Bronchial epithelial cell (primary cell): ENCODE measurements at regions not wholly inside any gene's neighbourhood (a gene's known extent, or its start where the extent isn't known, plus 50 kb on each side); places are given as distances from the start of the nearest gene placed in this dataset.

Experiments used
- DNase-seq: peaks from one replicate; pipeline ENCODE4 v3.0.0-alpha.2; 2010; ENCODE audit warnings: low read depth
- FAIRE-seq: peaks from 2 replicates; lab custom pipeline; 2011; peaks lifted over from hg19 to GRCh38; lab: Jason Lieb, UNC
- H3K27me3 ChIP-seq: 2 replicates; pipeline ENCODE4 v1.5.1; 2011; ENCODE audit warnings: low read length; ENCODE audit not compliant: control insufficient read depth, insufficient read depth
- H3K36me3 ChIP-seq: 2 replicates; pipeline ENCODE4 v1.5.1; 2011; ENCODE audit warnings: low read length; ENCODE audit not compliant: control insufficient read depth, insufficient read depth
- H3K4me3 ChIP-seq: 2 replicates; pipeline ENCODE4 v1.5.1; 2011; ENCODE audit warnings: mild to moderate bottlenecking, low read depth, low read length, control low read depth
- TF ChIP-seq, protein P1 (sequence below): IDR thresholded peaks from 2 replicates; pipeline ENCODE4 v1.5.1; 2011; ENCODE audit warnings: mild to moderate bottlenecking, moderate library complexity, low read length, control low read depth, inconsistent platforms; ENCODE audit not compliant: insufficient read depth, severe bottlenecking

DNA sequence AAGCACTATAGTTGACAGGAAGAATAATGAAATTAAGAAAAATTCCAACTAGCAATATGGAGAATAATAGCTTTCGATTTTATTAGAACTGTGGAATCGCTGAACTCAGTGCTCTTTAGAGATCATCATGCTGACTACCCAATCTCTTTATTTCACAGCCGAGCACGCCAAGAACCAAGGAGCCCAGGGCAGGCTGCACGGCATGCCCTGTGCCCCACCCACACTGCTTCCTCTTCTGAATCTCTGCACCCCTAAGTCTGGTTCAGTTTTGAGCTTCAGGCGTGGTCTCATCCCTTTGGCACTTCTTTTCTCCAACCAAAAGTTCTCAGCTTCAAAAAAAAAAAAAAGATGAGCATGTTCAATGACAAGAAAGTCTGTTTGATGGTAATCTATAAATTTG lies 92.4 kb upstream of the ZNF800 start:
- no peaks in the 10 kb centered on the region for H3K27me3 ChIP-seq
- TF ChIP-seq, protein P1, sequence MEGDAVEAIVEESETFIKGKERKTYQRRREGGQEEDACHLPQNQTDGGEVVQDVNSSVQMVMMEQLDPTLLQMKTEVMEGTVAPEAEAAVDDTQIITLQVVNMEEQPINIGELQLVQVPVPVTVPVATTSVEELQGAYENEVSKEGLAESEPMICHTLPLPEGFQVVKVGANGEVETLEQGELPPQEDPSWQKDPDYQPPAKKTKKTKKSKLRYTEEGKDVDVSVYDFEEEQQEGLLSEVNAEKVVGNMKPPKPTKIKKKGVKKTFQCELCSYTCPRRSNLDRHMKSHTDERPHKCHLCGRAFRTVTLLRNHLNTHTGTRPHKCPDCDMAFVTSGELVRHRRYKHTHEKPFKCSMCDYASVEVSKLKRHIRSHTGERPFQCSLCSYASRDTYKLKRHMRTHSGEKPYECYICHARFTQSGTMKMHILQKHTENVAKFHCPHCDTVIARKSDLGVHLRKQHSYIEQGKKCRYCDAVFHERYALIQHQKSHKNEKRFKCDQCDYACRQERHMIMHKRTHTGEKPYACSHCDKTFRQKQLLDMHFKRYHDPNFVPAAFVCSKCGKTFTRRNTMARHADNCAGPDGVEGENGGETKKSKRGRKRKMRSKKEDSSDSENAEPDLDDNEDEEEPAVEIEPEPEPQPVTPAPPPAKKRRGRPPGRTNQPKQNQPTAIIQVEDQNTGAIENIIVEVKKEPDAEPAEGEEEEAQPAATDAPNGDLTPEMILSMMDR = no peak
- no peak for FAIRE-seq

DNA sequence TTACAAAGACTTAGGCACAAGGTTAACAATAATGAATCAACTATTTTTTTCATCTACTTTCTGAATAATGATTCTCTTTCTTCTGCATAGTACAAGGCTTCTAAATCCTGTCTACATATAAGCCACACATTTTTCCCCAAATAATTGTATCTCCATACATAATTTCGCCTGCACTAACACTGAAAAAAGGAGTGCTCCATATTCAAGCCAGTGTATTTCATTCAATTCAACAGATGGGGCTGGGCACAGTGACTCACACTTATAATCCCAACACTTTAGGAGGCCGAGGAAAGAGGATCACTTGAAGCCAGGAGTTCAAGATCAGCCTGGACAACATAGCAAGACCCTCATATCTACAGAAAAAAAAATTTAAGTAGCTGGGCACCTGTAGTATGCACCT lies 86.0 kb upstream of the ZNF800 start:
- Histone ChIP-seq H3K4me3 (no peak overlapping the region), H3K27me3 (no peaks in the 10 kb centered on the region), H3K36me3 (no peaks in the 10 kb centered on the region)
- FAIRE-seq = no peak
- no peak for DNase-seq
- TF ChIP-seq, protein P1 = no peak

More for the DNA sequence above, 92.4 kb upstream of the ZNF800 start:
- no peak for DNase-seq
- H3K4me3 ChIP-seq = no peak overlapping the region
- H3K36me3 ChIP-seq = no peaks in the 10 kb centered on the region

DNA sequence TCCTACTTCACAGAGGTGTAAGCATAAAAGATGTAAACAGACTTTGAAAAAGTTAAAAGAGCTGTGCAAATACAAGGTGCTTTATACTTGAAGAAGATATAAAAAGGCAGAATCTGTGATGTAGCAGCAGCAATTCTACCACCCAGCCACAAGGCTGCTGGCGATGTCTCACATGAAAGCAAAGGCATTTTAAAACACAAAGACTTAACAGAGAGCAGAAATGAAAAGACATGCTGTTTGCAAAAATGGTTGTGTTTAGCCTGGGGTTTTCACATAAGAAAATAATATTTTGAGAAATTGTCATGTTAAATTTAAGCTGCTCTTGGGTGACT lies 85.5 kb upstream of the ZNF800 start:
- DNase-seq (no peak), FAIRE-seq (no peak)
- H3K36me3 ChIP-seq = no peaks in the 10 kb centered on the region
- no peak overlapping the region for H3K4me3 ChIP-seq
- H3K27me3 ChIP-seq = no peaks in the 10 kb centered on the region
- TF ChIP-seq, protein P1 = no peak

DNA sequence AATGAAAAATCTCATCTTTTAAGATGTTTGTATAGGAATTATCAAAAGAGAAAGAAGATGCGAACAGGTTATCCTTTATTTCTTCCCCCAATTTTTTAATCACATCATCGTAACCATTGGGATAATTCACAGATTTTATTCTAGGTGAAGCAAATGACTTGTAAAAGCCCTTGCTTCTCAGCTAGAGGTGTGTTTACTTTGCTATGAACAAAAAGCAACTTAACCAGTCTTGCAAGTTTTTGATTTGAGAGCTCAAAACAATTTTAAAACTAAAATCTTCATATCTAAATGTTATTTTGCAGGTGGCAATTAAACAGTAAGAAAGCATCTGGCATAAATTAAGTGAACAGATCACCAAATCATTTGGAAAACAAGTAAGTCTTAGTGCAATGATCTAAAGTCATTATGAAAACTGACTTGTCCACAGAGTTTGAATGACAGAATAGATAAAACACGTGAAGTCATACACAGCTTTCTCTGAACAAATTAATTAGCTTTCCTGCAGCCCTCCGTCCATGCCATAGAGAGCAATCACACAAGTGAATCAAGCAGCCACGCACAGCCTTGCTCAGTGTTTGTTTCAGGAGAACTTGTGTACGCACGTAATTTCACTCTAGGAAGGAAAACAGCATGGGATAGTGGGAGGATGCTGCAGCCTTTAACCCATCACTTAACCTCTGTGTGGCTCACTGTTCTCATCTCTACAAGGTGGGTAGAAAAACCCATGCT lies 85.0 kb upstream of the ZNF800 start:
- Histone ChIP-seq H3K4me3 (no peak overlapping the region), H3K36me3 (no peaks in the 10 kb centered on the region), H3K27me3 (no peaks in the 10 kb centered on the region)
- TF ChIP-seq, protein P1 = no peak
- DNase-seq = no peak
- peak; percentile 60 for FAIRE-seq

DNA sequence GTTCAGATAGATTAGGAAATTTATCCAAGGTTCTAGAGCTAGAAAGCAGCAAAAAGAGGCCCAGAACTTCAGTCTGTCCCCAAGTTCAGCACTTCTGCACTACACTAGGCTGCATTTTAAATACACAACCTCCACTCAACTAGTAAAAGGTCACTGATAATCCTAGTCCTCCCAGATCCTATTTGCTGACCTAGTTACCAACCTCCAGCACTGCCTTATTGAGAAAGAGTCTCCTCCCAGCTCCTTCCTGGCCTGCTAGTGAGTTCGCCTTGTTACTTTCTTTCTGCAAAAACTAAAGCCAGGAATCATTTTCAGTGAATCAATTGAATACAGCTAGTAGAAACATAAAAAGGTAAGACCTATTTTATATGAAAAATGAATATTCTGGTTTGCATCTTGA lies 84.1 kb upstream of the ZNF800 start:
- H3K36me3 ChIP-seq = no peaks in the 10 kb centered on the region
- H3K27me3 ChIP-seq = no peaks in the 10 kb centered on the region
- TF ChIP-seq, protein P1 = no peak
- no peak for DNase-seq
- H3K4me3 ChIP-seq = no peak overlapping the region
- no peak for FAIRE-seq

DNA sequence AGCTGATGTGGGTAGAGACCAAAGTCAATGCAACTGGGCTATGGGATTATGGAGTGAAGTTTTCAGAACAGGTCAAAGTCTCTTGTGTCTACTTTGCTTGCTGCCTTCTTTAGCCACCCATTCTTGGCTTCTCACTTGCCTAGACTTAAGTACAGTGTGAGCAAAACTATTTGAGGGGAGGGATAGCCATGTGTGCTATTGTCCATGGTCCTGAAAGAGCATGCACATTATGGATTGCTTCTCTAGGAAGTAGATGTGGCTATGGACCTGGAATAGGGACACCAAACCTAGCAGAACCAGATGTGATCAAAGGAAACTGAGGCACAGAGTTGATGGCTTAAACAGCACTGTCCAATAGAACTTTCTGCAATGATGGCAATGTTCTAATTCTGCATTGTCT lies 81.9 kb upstream of the ZNF800 start:
- Histone ChIP-seq H3K36me3 (no peaks in the 10 kb centered on the region), H3K4me3 (no peak overlapping the region), H3K27me3 (no peaks in the 10 kb centered on the region)
- FAIRE-seq (no peak), DNase-seq (no peak)
- TF ChIP-seq, protein P1 = no peak
